HL-60 (cell line): ENCODE measurements at regions not wholly inside any gene's neighbourhood (a gene's known extent, or its start where the extent isn't known, plus 50 kb on each side); places are given as distances from the start of the nearest gene placed in this dataset.

Experiments
- DNase-seq, 2 experiments: peaks; one replicate each; pipeline ENCODE4 v3.0.0-alpha.2; 2010 to 2020; ENCODE audit warnings: low read depth in 1 of 2, low spot score in 1 of 2
- H3K27ac ChIP-seq: fragments of 250-450 bp; sonication (Bioruptor Pico); replicated peaks from 2 replicates; pipeline ENCODE4 v1.5.1; 2020; ENCODE audit warnings: mild to moderate bottlenecking, moderate library complexity
- H3K27me3 ChIP-seq: fragments of 250-450 bp; sonication (Bioruptor Pico); 2 replicates; pipeline ENCODE4 v1.5.1; 2021; ENCODE audit warnings: mild to moderate bottlenecking, moderate library complexity; ENCODE audit not compliant: insufficient read depth, poor library complexity, severe bottlenecking
- H3K4me3 ChIP-seq: replicated peaks from 2 replicates; pipeline ENCODE4 v1.5.1; 2011; ENCODE audit warnings: mild to moderate bottlenecking, control low read depth, low read length; ENCODE audit not compliant: insufficient read depth
- GABPA ChIP-seq: IDR thresholded peaks from 2 replicates; pipeline ENCODE4 v1.6.1; 2012; ENCODE audit warnings: low read depth
- POLR2AphosphoS5 ChIP-seq: IDR thresholded peaks from 2 replicates; pipeline ENCODE4 v1.6.1; 2012; ENCODE audit warnings: low read depth
- REST ChIP-seq: IDR thresholded peaks from 2 replicates; pipeline ENCODE4 v1.6.1; 2012; ENCODE audit warnings: low read depth; ENCODE audit not compliant: insufficient replicate concordance
- SPI1 ChIP-seq: IDR thresholded peaks from 2 replicates; pipeline ENCODE4 v1.6.1; 2012; ENCODE audit warnings: low read depth, mild to moderate bottlenecking, borderline replicate concordance
- TF ChIP-seq, protein P1 (sequence below): IDR thresholded peaks from one replicate; pipeline ENCODE4 v1.5.1; 2011; ENCODE audit warnings: low read length, control low read depth, inconsistent platforms; ENCODE audit not compliant: insufficient read depth

GRCh38 chr6:9540534-9541126, 874.2 kb downstream of the TFAP2A start:
- Histone ChIP-seq H3K4me3 (no peak overlapping the region), H3K27me3 (no peaks in the 10 kb centered on the region), H3K27ac (no peak overlapping the region)
- DNase-seq, result peak; percentile 22 to 23
- TF ChIP-seq, protein P1, sequence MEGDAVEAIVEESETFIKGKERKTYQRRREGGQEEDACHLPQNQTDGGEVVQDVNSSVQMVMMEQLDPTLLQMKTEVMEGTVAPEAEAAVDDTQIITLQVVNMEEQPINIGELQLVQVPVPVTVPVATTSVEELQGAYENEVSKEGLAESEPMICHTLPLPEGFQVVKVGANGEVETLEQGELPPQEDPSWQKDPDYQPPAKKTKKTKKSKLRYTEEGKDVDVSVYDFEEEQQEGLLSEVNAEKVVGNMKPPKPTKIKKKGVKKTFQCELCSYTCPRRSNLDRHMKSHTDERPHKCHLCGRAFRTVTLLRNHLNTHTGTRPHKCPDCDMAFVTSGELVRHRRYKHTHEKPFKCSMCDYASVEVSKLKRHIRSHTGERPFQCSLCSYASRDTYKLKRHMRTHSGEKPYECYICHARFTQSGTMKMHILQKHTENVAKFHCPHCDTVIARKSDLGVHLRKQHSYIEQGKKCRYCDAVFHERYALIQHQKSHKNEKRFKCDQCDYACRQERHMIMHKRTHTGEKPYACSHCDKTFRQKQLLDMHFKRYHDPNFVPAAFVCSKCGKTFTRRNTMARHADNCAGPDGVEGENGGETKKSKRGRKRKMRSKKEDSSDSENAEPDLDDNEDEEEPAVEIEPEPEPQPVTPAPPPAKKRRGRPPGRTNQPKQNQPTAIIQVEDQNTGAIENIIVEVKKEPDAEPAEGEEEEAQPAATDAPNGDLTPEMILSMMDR, result peak; percentile 39
- no peak for TF ChIP-seq REST
- TF ChIP-seq SPI1, result peak; percentile 26; the same call in 1 of the 2 replicates

DNA sequence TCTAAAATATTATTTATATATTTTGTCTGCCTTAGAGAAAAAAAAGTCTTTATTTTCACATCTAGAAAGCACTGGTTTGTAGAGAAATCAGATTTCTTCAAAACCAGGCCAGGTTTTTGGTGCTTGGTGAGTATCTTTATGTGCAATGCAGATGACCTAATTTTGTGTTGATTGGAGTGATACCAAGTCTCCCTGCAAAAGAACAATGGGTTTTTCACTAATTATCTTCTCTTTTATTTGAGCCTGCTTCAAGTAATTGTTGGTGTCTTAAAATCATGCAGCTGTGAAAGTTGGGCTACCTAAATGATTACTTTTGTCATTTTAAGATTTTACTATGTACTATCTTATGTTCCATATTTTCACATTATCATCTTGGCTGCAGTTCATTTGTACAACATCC, 874.7 kb downstream of the TFAP2A start:
- TF ChIP-seq SPI1, result no peak
- TF ChIP-seq, protein P1, result no peak
- TF ChIP-seq GABPA, result no peak
- TF ChIP-seq REST, result no peak
- TF ChIP-seq POLR2AphosphoS5, result no peak
- Histone ChIP-seq H3K4me3 (no peak overlapping the region), H3K27me3 (no peaks in the 10 kb centered on the region), H3K27ac (no peak overlapping the region)
- no peak for DNase-seq

DNA sequence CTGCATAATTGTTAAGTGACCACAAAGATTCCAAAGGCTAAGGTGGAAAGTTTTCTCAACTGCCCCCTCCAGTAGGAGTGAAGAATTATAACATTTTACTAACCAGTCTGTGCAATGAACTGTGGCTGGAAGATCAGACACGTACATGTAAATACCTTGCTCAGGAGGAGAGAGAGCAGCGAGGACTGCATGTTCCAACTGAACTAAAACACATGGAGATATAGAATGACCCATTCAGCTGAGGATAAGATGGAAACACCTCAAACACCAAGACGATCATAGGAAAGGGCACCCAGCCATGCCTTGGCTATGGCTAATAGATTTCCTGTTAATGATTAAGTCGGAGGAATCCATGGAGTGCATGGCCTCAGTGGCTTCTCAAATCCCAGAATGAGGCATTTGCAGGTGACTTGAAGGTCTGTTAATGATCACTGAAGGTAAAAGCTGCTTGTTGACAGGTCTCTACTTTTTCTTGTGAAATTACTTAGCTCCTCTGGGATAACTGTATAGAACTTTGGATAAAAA, 875.6 kb downstream of the TFAP2A start:
- DNase-seq, result no peak
- H3K27ac ChIP-seq, result no peak overlapping the region
- H3K27me3 ChIP-seq, result no peaks in the 10 kb centered on the region
- no peak for TF ChIP-seq SPI1
- no peak for TF ChIP-seq POLR2AphosphoS5
- TF ChIP-seq, protein P1, result no peak
- TF ChIP-seq GABPA, result no peak
- no peak for TF ChIP-seq REST
- H3K4me3 ChIP-seq, result no peak overlapping the region
